Mesenchymal stem cell (in vitro differentiated cells and primary cell): ENCODE measurements at regions not wholly inside any gene's neighbourhood (a gene's known extent, or its start where the extent isn't known, plus 50 kb on each side); places are given as distances from the start of the nearest gene placed in this dataset.
A peak's percentile ranks its signal among the peaks of the same experiment; 100 is the strongest.

Source experiments
- DNase-seq: peaks from one replicate; pipeline ENCODE4 v3.0.0-alpha.2; 2013
- H2AFZ ChIP-seq: one replicate; pipeline ENCODE4 v1.6.1; 2013; ENCODE audit warnings: low read depth, mild to moderate bottlenecking, control low read depth, inconsistent platforms, low read length, moderate library complexity
- H2AK5ac ChIP-seq: 2 replicates; pipeline ENCODE4 v1.6.1; 2013; ENCODE audit warnings: low read length, moderate library complexity, mild to moderate bottlenecking, inconsistent platforms; ENCODE audit not compliant: severe bottlenecking
- H2BK120ac ChIP-seq: one replicate; pipeline ENCODE4 v1.6.1; 2013; ENCODE audit warnings: low read depth, mild to moderate bottlenecking, inconsistent platforms, low read length, moderate library complexity
- H2BK12ac ChIP-seq, 2 experiments: one replicate each; pipeline ENCODE4 v1.6.1; 2013; ENCODE audit warnings: inconsistent platforms in 2 of 2, low read length in 2 of 2, mild to moderate bottlenecking in 2 of 2, moderate library complexity in 2 of 2, control low read depth in 1 of 2
- H2BK15ac ChIP-seq: one replicate; pipeline ENCODE4 v1.6.1; 2013; ENCODE audit warnings: mild to moderate bottlenecking, low read depth, inconsistent platforms; ENCODE audit not compliant: poor library complexity, severe bottlenecking
- H2BK5ac ChIP-seq: 2 replicates; pipeline ENCODE4 v1.6.1; 2013; ENCODE audit warnings: low read depth, mild to moderate bottlenecking, low read length, control low read depth, inconsistent platforms; ENCODE audit not compliant: poor library complexity, severe bottlenecking
- H3K14ac ChIP-seq, 2 experiments: one replicate each; pipeline ENCODE4 v1.6.1; 2013; ENCODE audit warnings: inconsistent platforms in 2 of 2, low read length in 2 of 2, control low read depth in 1 of 2, mild to moderate bottlenecking in 1 of 2, moderate library complexity in 1 of 2
- H3K18ac ChIP-seq, 2 experiments: one replicate each; pipeline ENCODE4 v1.6.1; 2013; ENCODE audit warnings: inconsistent platforms in 2 of 2, low read length in 2 of 2, control low read depth in 1 of 2, low read depth in 1 of 2, mild to moderate bottlenecking in 1 of 2
- H3K23ac ChIP-seq, 2 experiments: one replicate each; pipeline ENCODE4 v1.6.1; 2013; ENCODE audit warnings: inconsistent platforms in 2 of 2, low read length in 2 of 2, mild to moderate bottlenecking in 2 of 2, moderate library complexity in 2 of 2, control low read depth in 1 of 2
- H3K27ac ChIP-seq: 2 replicates; pipeline ENCODE4 v1.5.1; 2013; ENCODE audit warnings: mild to moderate bottlenecking, moderate library complexity, low read length, control low read depth, inconsistent platforms; ENCODE audit not compliant: poor library complexity, severe bottlenecking
- H3K27me3 ChIP-seq, 2 experiments: 2 replicates each; pipeline versions ENCODE4 v1.6.1 to v1.7.0; 2013; ENCODE audit warnings: low read length in 2 of 2, mild to moderate bottlenecking in 2 of 2, moderate library complexity in 2 of 2, control low read depth in 1 of 2, inconsistent platforms in 1 of 2; ENCODE audit not compliant: control insufficient read depth in 1 of 2, insufficient read depth in 1 of 2
- H3K36me3 ChIP-seq, 2 experiments: 2 replicates each; pipeline versions ENCODE4 v1.6.1 to v1.7.0; 2013; ENCODE audit warnings: low read length in 2 of 2, control low read depth in 1 of 2, inconsistent platforms in 1 of 2, low read depth in 1 of 2, mild to moderate bottlenecking in 1 of 2; ENCODE audit not compliant: insufficient read depth in 2 of 2, control insufficient read depth in 1 of 2
- H3K4ac ChIP-seq, 2 experiments: one replicate each; pipeline ENCODE4 v1.6.1; 2013; ENCODE audit warnings: inconsistent platforms in 2 of 2, low read length in 2 of 2, mild to moderate bottlenecking in 2 of 2, moderate library complexity in 2 of 2, control low read depth in 1 of 2, low read depth in 1 of 2
- H3K4me1 ChIP-seq: 2 replicates; pipeline ENCODE4 v1.6.1; 2013; ENCODE audit warnings: low read depth, low read length, control low read depth; ENCODE audit not compliant: control insufficient read depth, insufficient read depth
- H3K4me2 ChIP-seq: 2 replicates; pipeline ENCODE4 v1.6.1; 2013; ENCODE audit warnings: low read length, mild to moderate bottlenecking, inconsistent platforms; ENCODE audit not compliant: poor library complexity, severe bottlenecking
- H3K4me3 ChIP-seq, 2 experiments: 2 replicates each; pipeline versions ENCODE4 v1.5.1 to v1.7.0; 2013; ENCODE audit warnings: low read length in 2 of 2, mild to moderate bottlenecking in 2 of 2, control low read depth in 1 of 2, low read depth in 1 of 2; ENCODE audit not compliant: insufficient read depth in 1 of 2
- H3K79me1 ChIP-seq: replicated peaks from 2 replicates; pipeline ENCODE4 v1.6.1; 2013; ENCODE audit warnings: mild to moderate bottlenecking, control low read depth, low read length, inconsistent platforms; ENCODE audit not compliant: poor library complexity, severe bottlenecking
- H3K9ac ChIP-seq: 2 replicates; pipeline ENCODE4 v1.7.0; 2013; ENCODE audit warnings: mild to moderate bottlenecking, low read length, moderate library complexity
- H3K9me3 ChIP-seq: 2 replicates; pipeline ENCODE4 v1.7.0; 2013; ENCODE audit warnings: mild to moderate bottlenecking, low read length; ENCODE audit not compliant: control insufficient read depth
- H4K8ac ChIP-seq: one replicate; pipeline ENCODE4 v1.6.1; 2013; ENCODE audit warnings: inconsistent platforms, mild to moderate bottlenecking, low read length, moderate library complexity
- H4K91ac ChIP-seq: one replicate; pipeline ENCODE4 v1.6.1; 2013; ENCODE audit warnings: mild to moderate bottlenecking, low read length, inconsistent platforms
- WGBS: methylation state at CpG from one replicate; pipeline ENCODE4 v1.1.7; 2013; ENCODE audit warnings: mixed read lengths; 5-methylcytosine and 5-hydroxymethylcytosine counted together

DNA sequence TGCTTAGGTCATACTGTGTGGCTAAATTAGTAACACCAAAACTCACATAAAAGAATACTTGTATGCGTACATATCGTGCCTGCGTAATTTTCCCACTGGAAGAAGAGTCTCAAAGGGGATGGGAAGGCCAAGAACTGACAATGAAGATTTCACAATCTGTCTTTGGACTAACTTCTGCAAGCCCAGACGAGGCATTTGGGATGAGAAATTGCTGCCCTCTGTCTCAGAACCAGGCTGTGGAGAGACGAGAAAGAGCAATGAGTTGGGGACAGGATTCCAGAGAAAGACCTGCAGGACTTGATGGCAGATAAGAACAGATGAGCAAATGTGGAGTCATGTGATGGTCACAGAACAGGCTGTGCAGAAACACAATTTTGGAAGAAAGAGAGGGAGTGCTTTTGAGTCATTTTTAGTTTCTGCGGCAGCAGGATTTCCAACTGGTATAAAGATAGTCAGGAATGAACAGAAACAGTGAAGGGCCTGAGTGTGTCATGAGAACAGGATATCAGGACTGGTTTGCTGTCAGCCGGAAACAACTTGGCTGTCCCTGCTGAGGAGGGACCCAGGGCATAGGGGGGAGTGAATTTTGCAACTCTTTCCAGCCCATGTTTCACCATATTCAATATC is 82.7 kb upstream of the CTSC start:
- H3K23ac ChIP-seq = no peak overlapping the region
- no peak overlapping the region for H2BK5ac ChIP-seq
- H2BK12ac ChIP-seq = peak overlapping the region; percentile 79 to 83
- H3K14ac ChIP-seq = no peak overlapping the region
- H3K4me2 ChIP-seq = no peak overlapping the region
- no peak overlapping the region for H4K91ac ChIP-seq
- peak overlapping the region; percentile 4 for H2BK120ac ChIP-seq
- no peak overlapping the region for H3K18ac ChIP-seq
- no peak overlapping the region for H2AFZ ChIP-seq
- H3K4me3 ChIP-seq = no peak overlapping the region
- no peak overlapping the region for H2AK5ac ChIP-seq
- H4K8ac ChIP-seq = no peak overlapping the region
- no peaks in the 10 kb centered on the region for H3K79me1 ChIP-seq
- H3K36me3 ChIP-seq = no peaks in the 10 kb centered on the region
- no peaks in the 10 kb centered on the region for H3K27me3 ChIP-seq
- H3K4me1 ChIP-seq = no peaks in the 10 kb centered on the region
- peak overlapping the region; percentile 62 for H3K9ac ChIP-seq
- no peak overlapping the region for H2BK15ac ChIP-seq
- no peaks in the 10 kb centered on the region for H3K9me3 ChIP-seq
- peak; percentile 74 for DNase-seq
- WGBS = 61% methylated on average over 7 of the region's 7 CpGs
- no peak overlapping the region for H3K4ac ChIP-seq
- no peak overlapping the region for H3K27ac ChIP-seq

DNA sequence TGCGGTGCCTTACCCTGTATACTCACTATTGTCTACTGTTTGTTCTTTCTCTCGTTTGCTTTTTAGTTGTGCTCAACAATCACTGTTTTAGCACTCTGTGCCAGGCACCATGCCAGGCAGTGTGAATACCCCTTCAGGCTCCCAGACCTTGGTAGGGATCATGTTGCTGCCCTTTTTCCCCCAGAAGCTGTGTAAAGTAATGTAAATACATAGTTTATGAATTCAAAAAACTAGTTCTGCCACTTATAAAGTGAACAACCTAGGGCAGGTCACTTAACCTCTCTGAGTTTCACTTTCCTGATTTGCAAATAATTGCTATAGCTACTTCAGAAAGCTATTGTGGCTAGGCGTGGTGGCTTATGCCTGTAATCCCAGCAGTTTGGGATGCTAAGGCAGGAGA is 81.0 kb upstream of the CTSC start:
- WGBS = 72% methylated on average over 2 of the region's 3 CpGs
- no peak overlapping the region for H4K8ac ChIP-seq
- no peak overlapping the region for H2AFZ ChIP-seq

DNA sequence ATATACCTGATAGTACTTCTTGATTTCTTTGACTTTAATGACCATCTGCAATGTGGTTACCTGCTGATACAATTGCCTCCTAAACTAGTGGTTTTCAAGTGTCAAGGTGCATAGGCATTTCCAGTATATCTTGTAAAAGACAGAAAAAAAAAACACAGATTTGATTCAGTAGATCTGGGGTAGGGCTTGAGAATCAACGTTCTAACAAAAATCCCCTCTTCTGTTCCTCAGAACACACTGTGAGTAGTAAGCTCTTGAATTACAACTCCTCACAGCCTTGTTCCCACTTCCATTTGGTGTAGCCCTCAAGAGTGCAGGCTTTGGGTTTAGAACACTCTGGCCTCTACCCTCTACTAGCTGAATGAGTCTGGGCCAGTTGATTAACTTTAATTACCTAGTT is 78.0 kb upstream of the CTSC start:
- no peak overlapping the region for H3K4me3 ChIP-seq
- peak overlapping the region in 1 of 2 experiments; percentile 40 for H3K18ac ChIP-seq
- H2BK12ac ChIP-seq = peak overlapping the region in 1 of 2 experiments; percentile 78
- no peaks in the 10 kb centered on the region for H3K4me1 ChIP-seq
- no peak overlapping the region for H2BK120ac ChIP-seq
- no peak overlapping the region for H3K4me2 ChIP-seq
- H3K14ac ChIP-seq = no peak overlapping the region
- WGBS = 75% methylated on average over 1 of the region's 1 CpG
- no peak overlapping the region for H2AK5ac ChIP-seq
- no peak overlapping the region for H3K23ac ChIP-seq
- H4K91ac ChIP-seq = no peak overlapping the region
- no peak overlapping the region for H2BK15ac ChIP-seq
- no peak overlapping the region for H4K8ac ChIP-seq
- no peak overlapping the region for H3K27ac ChIP-seq
- no peak overlapping the region for H2BK5ac ChIP-seq
- peaks cover 0 to 3% of the 10 kb centered on the region in 2 experiments for H3K27me3 ChIP-seq
- no peak overlapping the region for H2AFZ ChIP-seq
- H3K4ac ChIP-seq = peak overlapping the region in 1 of 2 experiments; percentile 69
- no peaks in the 10 kb centered on the region for H3K36me3 ChIP-seq
- DNase-seq = no peak
- H3K9ac ChIP-seq = no peak overlapping the region
- no peaks in the 10 kb centered on the region for H3K9me3 ChIP-seq
- no peaks in the 10 kb centered on the region for H3K79me1 ChIP-seq

More for the DNA sequence above, 81.0 kb upstream of the CTSC start:
- H2BK15ac ChIP-seq = no peak overlapping the region
- no peak overlapping the region for H3K18ac ChIP-seq
- H2AK5ac ChIP-seq = no peak overlapping the region
- no peak overlapping the region for H3K4me3 ChIP-seq
- no peak overlapping the region for H3K14ac ChIP-seq
- H2BK5ac ChIP-seq = no peak overlapping the region
- no peaks in the 10 kb centered on the region for H3K36me3 ChIP-seq
- H3K27ac ChIP-seq = no peak overlapping the region
- H3K27me3 ChIP-seq = peaks cover 0 to 3% of the 10 kb centered on the region in 2 experiments
- H2BK12ac ChIP-seq = peak overlapping the region; percentile 6 to 57
- H3K4ac ChIP-seq = peak overlapping the region in 1 of 2 experiments; percentile 21
- H3K79me1 ChIP-seq = no peaks in the 10 kb centered on the region
- no peak overlapping the region for H3K9ac ChIP-seq
- H3K4me2 ChIP-seq = no peak overlapping the region
- H3K23ac ChIP-seq = no peak overlapping the region
- H2BK120ac ChIP-seq = no peak overlapping the region
- DNase-seq = no peak
- H3K4me1 ChIP-seq = no peaks in the 10 kb centered on the region
- no peaks in the 10 kb centered on the region for H3K9me3 ChIP-seq
- no peak overlapping the region for H4K91ac ChIP-seq

DNA sequence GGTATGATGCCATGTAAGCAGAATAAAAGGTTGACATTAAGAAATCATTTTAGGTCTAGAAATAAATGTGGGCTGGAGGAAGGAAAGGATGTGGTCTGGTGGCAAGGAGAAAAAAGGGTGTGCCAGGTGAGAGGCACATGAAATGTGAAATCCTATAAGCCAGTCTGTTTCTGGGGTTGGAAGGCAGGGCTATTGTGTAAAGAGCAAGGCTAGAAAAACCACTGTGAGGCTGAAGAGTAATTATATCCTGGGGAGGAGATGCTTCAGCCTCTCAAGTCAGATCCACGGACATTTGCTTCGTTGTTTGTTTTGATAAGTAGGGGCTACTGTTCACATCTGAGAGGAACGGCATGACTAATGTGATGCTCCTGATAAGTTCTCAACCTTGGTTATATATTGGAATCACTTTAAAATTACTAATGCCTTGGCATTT is 77.5 kb upstream of the CTSC start:
- Histone ChIP-seq H2BK15ac (no peak overlapping the region), H2BK12ac (no peak overlapping the region), H3K9ac (no peak overlapping the region), H2BK120ac (no peak overlapping the region), H3K79me1 (no peaks in the 10 kb centered on the region), H2AK5ac (no peak overlapping the region), H3K4me1 (no peaks in the 10 kb centered on the region), H3K4me3 (no peak overlapping the region), H3K23ac (no peak overlapping the region), H3K4ac (peak overlapping the region in 1 of 2 experiments; percentile 24), H3K36me3 (no peaks in the 10 kb centered on the region), H2BK5ac (no peak overlapping the region), H3K27ac (no peak overlapping the region), H3K14ac (no peak overlapping the region), H3K9me3 (no peaks in the 10 kb centered on the region), H4K91ac (no peak overlapping the region), H3K27me3 (peaks cover 0 to 3% of the 10 kb centered on the region in 2 experiments), H4K8ac (no peak overlapping the region), H3K18ac (peak overlapping the region in 1 of 2 experiments; percentile 64), H2AFZ (no peak overlapping the region), H3K4me2 (no peak overlapping the region)
- WGBS = 0% methylated on average over 2 of the region's 3 CpGs
- DNase-seq = peak; percentile 57
